ENCODE measurements at regions not wholly inside any gene's neighbourhood (a gene's known extent, or its start where the extent isn't known, plus 50 kb on each side); places are given as distances from the start of the nearest gene placed in this dataset.
A peak's percentile ranks its signal among the peaks of the same experiment; 100 is the strongest.

DNA sequence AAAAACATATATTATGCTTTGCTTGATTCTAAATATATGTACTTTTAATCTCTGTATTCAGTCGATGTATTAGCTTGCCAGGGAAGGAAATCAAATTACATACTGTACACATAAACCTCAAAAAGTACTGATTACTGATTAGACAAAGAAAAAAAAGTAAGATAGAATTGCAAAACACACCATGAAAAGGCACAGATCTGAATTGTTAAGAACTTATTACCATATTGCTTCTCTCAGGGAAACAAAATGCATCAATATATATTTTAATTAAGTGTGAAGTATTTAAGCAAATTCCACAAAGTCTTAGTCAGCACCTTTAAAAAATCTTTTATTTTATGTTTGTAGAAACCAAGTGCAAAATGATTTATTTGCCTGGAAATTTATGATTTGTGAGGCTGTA is 309.3 kb downstream of the RNF144A start:
- no peak for DNase-seq

DNA sequence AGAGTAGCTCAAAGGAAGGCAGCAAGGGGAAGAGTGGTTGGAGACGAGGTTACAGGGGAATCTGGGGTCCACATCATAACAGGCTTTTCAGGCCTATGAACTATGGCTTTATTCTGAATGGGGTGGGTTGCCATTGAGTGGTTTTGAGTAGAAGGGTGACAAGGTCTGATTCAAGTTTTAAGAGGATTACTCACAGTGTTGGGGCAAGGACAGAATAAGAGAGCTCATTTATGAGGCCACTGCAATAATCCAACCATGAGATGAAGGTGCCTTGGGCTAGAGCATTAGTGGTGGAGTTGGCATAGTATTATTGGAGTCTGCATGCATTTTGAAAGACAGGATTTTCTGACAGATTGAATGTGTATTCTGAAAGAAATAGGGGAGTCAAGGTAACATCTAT is 315.9 kb downstream of the RNF144A start:
- DNase-seq = no peak

DNA sequence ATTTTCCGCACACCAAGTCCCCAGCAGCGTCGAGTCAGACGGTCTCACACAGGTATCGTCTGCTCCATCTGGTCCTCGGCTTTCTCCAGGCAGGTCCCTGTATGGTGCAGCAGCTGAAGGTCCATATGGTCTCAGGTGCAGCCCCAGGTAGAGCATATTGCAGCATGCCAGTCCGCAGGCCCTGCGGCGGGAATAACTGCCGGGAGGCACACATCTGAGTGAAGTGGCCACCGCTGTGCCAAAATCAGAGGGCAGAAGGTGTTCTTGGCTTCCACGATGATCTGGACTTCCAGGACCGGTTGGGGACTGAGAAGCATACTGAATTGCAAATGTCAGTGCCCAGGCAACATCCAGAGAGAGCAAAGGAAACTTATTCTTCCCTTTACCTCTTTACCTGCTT is 320.3 kb downstream of the RNF144A start:
- DNase-seq = no peak

DNA sequence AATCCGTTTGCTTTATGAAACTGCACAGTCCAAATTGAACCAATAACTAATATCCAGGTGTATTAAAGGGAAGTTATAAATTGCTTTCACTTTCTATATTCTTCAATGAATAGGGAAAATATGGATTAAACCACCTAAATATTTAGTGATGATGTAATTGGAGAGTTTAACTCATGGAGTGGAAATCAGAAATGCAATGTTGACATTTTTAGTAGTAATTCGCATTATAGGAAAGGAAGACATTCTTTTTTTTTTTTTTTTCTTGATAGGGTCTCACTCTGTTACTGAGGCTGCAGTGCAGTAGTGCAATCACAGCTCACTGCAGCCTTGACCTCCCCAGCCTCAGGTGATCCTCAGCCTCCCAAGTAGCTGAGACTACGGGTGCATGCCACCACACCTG is 321.9 kb downstream of the RNF144A start:
- DNase-seq = no peak

DNA sequence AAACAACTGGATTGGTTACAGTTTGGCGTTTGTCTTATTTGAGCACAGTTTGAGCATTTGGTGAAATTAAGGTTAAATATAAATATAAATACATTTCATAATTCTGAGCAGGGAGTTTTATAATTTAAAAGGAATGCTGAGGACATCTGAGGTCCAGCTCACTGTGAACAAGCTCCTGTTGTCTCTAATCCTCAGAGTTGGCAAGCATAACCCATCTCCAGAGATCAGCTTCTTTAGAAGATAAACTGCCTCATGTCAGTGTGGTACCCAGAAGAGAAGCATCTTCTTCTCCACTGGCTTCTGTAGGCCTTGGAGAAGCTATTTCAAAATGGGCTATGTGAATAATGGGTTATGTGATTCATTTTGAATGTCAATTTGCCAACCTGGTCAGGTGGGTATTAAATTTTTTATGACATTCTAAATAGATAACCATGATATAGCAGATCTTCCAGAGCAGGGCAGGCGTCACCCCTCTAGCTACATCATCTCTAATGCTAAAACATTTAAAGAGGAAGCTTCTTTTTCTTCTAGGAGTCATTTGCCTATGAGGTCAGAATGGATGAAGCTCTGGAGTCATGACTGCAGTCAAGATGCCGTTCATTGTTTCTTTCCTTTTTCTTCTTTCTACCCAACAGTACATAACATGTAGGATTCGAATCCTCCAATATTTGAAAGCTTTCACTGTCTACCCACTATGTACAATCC is 324.0 kb downstream of the RNF144A start:
- DNase-seq = no peak

DNA sequence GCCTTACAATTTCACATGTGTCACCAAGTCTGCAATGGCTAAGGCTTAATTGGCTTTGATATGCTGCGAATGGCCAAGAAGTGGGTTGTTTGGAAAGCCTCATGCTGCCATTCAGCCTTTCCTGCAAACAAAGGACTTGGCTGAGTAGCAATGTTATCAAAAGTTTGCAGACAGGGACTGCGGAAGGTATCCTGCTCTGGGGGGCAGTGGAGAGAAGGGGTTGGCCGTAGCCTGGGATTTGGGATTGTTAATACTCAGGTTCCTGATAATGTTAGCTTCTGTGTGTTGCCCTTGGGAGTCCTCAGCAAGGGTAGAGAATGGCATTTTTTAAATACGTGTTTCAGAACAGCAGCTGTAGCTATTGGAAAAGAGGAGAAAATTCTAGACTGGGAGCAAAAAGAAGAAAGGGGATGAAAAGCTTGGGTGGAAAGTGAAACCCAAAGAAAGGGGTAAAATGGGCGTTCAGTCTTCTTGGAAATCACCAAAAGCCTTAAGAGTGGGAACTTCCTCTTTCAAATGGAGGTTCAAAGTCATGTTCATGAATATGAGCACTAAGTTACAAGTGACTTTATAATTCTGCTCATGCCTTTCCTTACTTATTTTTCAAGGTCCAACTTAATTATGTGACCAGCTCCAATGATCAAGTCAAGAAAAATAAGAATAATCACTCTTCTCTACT is 325.1 kb downstream of the RNF144A start:
- no peak for DNase-seq

DNA sequence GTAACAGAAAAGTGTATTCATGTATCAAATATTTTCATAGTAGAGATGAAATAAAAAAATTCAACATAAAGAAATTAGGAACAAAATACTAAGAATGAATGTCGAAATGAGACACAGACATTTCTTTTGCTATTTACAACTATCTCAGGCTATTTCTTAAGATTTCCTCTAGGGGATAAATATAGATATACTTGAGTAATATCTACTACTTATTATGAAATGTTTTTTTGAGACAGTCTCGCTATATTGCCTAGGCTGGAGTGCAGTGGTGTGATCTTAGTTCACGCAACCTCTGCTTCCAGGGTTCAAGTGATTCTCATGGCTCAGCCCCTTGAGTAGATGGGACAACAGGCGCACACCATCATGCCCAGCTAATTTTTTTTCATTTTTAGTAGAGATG is 326.1 kb downstream of the RNF144A start:
- DNase-seq = no peak

DNA sequence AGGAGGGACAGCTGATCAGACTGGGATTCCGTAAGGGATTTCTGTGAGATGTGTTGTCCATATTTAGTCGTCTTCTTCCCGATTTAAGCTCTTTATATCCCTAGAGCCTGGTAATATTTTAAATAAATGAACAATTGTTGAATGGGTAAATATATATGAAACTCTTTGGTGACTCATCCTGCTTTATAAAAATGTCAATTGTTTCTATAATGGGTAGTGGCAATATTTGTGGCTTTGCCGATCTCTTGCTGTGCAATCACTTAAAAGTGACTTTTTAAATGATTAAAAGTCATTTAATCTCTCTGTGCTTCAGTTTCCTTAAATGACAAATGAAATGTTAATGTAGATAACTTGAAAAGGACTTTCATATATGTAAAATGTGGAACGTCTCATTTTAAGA is 339.2 kb downstream of the RNF144A start:
- no peak for DNase-seq

DNA sequence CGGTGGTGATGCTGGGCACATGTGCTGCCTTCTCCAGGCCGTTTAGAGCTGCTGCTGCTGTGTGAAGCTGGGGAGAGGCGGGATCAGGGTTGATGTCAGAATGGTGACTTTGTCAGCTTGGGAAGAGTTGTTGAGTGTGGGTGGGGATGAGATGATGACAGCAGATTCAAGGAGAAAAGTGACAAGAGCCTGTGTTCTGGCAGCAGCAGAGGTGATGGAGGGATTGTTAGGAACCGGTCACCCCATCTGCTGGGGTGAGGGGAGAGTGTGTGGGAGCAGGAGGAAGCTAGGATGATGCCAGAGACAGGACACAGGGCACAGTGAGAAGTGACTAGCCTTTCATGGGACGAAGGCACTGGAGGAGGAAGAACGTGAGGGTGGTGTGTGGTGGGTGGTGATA is 345.5 kb downstream of the RNF144A start:
- DNase-seq = peak; percentile 8

DNA sequence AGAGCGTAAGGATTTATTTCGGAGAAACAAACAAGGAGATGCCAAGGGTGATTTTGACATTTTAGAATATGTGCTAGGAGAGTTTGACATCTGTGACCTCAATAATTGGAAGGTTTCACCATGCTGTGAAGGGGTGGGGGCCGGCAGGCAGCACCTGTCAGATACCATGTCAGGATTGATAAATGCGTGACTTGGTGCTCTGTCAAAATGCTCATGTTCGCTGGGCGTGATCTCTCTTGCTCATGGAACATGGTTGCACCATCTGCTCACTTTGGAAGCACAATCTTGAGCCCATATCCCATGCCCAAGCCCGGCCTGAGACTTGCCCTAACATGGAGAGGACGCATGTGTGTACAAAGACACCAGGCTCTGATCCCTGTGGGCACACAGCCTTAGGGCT is 347.6 kb downstream of the RNF144A start:
- no peak for DNase-seq

DNA sequence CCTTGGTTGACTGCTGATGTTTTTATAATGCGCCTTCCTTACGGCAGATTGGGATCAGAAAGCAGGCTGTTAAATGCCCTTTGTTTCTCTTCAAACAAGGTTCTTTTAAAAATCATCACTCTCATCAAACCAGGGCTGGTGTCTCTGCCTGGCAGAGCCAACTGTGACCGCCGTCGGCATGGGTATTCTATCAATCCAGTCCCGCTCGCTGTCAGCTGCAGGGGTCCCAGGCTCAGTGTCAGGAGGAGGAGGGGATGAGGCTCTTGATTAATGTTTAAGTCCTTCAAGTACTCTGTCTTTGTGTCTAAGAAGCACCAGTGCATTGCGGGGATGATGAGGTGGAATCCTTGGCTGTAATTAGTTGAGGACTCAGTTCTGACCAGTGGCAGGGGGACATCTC is 348.1 kb downstream of the RNF144A start:
- DNase-seq = no peak

DNA sequence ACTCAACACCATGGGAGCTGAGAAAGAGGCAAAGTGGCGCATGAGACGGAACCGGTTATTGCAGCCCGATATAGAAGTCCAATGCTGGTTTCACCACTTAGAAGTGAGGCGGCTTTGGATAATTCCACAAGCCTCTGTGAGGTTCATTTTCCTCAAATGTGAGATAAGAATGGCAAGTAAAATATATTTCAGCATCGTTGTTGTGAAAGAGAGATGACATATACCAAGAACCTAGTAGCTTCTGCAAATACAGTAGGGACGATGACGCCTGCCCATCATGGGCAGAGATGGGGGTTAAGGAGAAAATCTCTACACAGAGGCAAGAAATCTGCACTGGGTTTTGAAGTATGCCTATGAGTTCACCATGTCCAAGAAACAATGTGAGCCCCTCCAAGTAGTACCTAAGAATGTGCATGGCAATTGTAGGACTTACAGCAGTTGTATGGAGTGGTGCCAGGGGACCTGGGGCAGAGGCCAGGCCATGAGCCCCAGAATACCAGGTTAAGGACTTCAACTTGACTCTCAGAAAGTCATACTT is 352.0 kb downstream of the RNF144A start:
- no peak for DNase-seq

DNA sequence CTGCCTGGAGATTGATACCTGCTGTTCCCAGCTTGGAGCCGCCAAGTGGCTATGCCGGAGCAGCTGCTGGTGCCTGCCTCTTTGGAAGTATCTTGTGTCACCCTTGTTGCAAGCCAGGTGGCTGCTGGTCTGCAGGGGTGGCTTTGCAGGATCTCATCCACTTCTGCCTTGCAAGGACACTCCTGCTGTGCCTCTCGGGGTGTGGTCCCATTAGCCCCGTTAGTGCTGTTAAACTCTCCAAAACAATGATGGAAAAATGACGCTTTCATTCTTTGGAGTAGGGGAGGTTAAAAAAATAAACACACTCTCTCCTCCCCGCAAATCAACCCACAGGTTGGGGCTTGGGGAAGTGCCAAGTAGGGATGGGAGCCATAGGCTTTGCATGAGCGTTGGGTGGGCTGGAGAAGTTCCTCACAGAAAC is 352.8 kb downstream of the RNF144A start:
- no peak for DNase-seq

DNA sequence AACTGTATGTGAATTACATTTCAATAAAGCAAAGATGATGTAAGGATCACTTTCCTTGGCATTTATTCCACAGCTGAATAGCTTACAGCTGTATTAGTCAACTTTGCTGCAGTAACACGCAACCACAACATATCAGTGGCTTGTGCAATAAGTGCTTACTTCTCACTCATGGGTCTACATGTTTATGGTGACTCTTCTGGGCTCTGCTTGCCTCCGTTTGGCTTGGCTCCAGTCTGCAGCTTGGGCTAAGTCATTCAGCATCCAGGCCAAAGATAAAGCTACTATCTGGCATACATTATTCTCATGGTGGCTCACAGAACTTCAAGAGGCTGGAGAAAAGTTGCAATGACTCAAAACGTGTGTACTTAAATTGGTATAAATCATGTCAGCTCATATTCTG is 355.0 kb downstream of the RNF144A start:
- no peak for DNase-seq

DNA sequence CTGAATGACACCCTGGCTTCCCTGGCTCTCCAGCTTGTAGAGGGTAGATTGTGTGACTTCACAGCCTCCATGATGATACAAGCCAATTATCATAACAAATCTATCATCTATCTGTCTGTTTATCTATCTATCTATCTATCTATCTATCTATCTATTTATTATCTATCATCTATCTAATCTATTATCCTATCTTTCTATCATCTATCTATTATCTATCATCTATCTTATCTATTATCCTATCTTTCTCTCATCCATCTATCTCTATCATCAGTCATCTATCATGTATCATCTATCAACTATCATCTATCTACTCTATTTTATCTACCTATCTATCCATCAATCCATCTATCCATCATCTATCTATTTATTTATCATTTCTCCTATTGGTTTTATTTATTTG is 361.8 kb downstream of the RNF144A start:
- DNase-seq = no peak

DNA sequence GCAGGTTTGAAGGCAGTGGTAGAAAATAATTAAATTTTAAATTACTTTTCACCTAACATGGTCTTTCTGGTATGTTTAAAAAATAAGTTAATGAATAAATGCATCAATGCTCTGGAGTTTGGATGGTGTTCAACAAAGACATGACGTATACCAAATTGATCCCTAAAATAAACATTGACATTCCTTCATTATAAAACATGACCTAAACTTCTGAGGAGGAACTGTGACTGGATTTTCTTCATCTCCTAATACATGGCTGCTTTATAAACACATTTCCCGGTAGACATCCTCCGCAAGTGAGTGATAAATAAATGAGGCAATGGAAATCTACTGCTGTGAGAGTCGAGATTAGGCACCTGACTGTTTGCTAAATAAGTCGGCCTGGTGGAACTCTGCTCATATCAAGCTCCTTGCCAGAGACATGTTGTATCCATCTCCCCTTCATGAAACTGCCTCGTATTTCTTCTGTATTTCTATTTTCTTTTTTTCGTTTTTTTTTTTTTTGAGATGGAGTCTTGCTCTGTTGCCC is 362.3 kb downstream of the RNF144A start:
- DNase-seq = no peak

DNA sequence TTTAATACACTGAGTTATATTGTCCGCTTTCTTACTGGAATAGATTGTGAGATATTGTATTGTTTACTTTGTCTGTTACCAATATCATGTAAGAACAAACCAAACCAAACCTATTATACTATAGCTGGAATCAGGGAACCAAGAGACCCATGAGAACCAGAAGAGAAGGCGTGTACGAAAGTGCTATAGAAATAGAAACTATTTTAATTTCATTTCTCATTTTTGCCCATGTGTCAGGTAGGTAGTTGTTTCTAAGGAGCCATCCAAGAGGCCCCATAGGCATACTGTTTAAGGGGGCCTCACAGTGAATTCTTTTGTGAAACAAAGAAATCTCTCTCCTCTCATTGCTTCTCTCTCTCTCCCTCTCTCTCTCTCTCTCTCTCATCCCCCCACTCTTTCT is 363.6 kb downstream of the RNF144A start:
- DNase-seq = no peak

DNA sequence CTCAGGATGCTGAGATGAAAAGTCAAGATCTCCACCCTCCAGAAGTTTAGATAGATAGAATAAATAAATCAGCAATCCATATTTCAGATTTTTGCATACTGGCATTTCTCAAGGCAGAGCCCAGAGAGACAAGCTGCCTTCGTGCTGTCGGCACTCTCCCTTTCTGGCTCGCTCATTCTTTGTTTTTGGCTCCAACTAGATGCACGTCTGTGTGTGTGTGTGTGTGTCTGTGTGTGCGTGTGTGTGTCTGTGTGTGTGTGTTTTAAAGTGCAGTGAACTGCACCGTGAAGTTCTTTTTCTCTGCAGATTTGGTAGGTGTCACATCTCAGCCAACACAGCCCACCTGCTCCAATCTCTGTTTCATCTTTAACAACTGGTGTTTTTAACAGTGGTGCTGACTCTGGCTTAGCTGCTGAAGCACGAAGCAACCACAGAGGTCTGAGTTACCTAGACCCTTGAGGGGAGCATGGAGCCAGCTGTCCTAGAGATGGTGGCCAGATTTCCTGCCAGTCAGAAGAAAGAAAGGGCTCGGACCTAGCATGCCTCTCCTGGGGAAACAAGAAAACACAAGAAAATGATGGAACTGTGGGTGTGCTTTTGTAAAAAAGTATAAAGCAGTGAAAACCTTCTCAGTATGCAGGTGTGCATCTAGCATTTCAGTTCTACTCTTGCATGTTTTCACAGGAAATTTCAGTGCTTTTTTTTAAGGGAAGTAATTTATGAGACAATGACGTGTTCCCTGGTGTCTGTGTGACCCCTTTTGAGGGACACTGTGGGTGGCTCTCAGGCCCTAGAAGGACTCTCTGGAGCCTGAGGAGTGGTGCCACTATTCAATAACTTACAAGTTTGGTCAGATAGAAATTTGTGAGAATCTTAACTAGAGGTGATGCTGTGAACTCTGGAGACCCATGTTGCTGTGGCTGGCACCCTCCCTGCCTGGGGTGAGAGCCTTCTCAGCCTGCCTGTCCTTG is 364.3 kb downstream of the RNF144A start:
- DNase-seq = no peak

DNA sequence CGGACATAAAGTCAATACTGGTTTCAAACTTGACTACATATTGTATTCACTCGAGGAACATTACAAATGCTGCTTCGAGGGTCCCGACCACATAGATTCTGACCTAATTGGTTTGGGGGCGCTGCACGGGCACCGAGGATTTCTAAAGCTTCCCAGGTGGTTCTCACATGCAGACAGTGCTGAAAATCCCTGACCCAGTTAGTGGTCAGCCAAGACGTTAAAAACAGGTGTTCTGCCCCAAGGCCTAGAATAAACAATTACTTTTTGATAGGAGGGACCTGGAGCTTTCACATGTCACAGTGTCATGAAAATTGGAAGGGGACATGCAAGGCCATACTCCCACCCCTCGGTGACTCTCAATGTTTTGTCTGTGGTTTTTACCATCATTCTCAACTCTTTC is 368.9 kb downstream of the RNF144A start:
- no peak for DNase-seq

DNA sequence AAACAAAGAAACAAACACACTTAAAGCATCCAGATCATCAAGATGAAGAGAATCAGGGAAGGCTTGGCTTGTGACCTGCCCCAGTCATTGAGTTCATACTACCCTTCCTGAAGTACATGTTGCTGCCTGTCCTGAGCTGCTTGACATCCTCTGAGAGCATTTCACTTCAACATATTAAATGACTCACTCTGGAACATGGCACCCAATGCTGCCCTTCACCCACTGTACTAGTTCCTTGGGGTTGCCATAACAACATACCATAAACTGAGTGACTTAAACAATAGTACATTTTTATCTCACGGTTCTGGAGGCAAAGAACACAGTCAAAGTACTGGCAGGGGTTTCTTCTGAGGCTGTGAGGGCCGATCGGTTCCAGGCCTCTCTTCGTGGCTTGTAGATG is 371.3 kb downstream of the RNF144A start:
- DNase-seq = no peak

DNA sequence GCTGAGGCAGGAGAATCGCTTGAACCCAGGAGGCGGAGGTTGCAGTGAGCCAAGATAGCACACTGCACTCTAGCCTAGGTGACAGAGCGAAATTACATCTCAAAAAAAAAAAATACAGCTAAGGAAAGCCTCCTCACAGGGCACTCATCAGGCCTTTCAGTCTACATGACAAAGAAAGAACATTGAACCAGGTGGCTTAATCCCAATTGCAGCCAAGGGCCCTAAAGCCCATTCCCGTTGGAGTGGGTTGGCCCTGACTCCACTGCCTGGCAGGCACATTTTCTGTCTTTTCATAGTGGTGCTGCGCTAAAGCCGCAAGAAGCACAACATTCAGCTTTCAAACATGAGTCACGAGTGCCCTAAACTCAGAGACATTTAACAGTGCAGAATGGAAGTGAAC is 372.5 kb downstream of the RNF144A start:
- no peak for DNase-seq

DNA sequence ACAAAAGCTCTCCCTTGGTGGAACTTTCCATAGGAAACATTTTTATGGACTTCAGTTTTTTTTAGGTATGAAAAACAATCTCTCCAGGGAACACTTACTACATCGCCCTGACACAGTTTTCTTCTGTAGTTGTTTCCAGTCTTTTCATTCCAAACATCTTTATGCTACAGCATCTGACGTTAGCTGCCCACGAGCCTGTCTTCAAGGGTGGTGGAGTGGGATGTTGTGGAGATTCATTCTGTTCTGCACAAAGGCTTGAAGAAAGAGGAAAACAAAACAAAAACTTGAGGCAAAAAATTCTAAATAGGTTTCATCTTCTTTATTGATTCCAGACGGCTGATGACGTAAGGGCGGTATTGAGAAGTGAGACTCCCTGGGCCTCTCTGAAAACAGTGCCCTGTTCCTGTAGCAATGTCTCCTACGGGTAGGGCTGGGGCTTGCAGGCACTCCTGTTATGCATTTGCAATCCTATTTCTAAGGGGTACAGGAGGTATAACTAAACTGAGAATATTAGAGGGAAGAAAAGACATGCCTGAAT is 375.0 kb downstream of the RNF144A start:
- DNase-seq = no peak

DNA sequence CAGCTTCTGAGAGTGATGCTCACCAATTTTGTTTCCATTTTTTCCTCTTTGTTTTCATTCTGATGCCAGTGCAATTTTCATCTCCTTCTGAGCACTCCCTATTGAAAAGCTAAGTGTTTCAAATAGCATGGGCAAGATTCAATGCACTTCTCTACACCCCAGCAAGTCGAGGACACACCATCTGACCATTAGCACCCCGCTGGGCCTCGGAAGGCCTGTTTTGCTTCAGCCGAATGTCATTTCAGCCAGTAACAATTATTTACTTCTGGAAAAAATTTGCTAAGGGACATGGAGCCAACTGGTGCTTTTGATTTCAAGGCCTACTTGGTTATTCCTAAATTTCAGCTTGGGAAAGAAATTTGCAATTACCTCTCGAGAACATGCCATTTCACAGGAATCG is 392.4 kb downstream of the RNF144A start:
- no peak for DNase-seq
